ENCODE measurements at regions not wholly inside any gene's neighbourhood (a gene's known extent, or its start where the extent isn't known, plus 50 kb on each side); places are given as distances from the start of the nearest gene placed in this dataset.

DNA sequence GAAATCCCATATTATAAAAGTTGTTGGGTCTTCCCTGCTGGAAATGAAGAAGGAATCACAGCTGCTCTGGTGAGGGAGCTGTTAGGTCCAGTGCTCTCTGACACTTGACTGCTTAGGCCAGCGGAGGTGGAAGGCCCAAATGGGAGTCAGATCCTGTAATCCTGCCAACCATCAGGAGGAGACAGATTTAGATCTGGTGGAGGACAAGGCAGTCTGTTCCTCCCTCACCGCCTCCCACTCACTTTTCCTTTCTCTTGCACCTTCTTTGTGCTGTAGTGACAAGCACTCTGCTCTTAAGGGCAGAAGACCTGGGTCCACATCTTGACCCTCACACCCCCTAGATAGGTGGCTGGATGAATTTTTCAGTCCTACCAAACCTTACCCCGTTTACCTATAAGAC lies 59.7 kb upstream of the CHST1 start:
- TF ChIP-seq, protein P1, sequence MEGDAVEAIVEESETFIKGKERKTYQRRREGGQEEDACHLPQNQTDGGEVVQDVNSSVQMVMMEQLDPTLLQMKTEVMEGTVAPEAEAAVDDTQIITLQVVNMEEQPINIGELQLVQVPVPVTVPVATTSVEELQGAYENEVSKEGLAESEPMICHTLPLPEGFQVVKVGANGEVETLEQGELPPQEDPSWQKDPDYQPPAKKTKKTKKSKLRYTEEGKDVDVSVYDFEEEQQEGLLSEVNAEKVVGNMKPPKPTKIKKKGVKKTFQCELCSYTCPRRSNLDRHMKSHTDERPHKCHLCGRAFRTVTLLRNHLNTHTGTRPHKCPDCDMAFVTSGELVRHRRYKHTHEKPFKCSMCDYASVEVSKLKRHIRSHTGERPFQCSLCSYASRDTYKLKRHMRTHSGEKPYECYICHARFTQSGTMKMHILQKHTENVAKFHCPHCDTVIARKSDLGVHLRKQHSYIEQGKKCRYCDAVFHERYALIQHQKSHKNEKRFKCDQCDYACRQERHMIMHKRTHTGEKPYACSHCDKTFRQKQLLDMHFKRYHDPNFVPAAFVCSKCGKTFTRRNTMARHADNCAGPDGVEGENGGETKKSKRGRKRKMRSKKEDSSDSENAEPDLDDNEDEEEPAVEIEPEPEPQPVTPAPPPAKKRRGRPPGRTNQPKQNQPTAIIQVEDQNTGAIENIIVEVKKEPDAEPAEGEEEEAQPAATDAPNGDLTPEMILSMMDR (IDR thresholded peaks at IDR 0.05): no peak
- no peak for TF ChIP-seq POLR2AphosphoS5 (IDR thresholded peaks at IDR 0.05)
- TF ChIP-seq POLR2A (IDR thresholded peaks at IDR 0.05): no peak
